ENCODE measurements at regions not wholly inside any gene's neighbourhood (a gene's known extent, or its start where the extent isn't known, plus 50 kb on each side); places are given as distances from the start of the nearest gene placed in this dataset.

GRCh38 chr17:77358801-77359200, 218.0 kb downstream of the SEC14L1 start:
- Mint-ChIP-seq H3K36me3 (ENCODE audit: low read depth) (no peaks in the 10 kb centered on the region), H3K4me1 (ENCODE audit: low read depth) (peaks cover 36% of the 10 kb centered on the region), H3K4me3 (no peak overlapping the region), H3K9me3 (no peaks in the 10 kb centered on the region), H3K27ac (no peak overlapping the region), H3K27me3 (no peaks in the 10 kb centered on the region)
- CTCF ChIA-PET: no interaction called here
- Histone ChIP-seq H3K36me3 (ENCODE audit: insufficient read depth, low read length) (no peaks in the 10 kb centered on the region), H3K4me3 (ENCODE audit: low read length) (no peak overlapping the region), H3K27me3 (ENCODE audit: control insufficient read depth in 1 of 2, insufficient read depth in 2 of 2, low read length in 2 of 2) (no peaks in the 10 kb centered on the region), H3K4me1 (ENCODE audit: insufficient read depth, low read length) (peaks cover 30% of the 10 kb centered on the region), H3K27ac (ENCODE audit: low read depth in 1 of 2, low read length in 2 of 2) (no peak overlapping the region), H3K9me3 (ENCODE audit: control insufficient read depth in 1 of 2, insufficient read depth in 1 of 2, low read length in 2 of 2) (no peaks in the 10 kb centered on the region)
- ATAC-seq (ENCODE audit: poor library complexity): no peak
- no peak for DNase-seq
- intact Hi-C loops (cut with DNase I, micrococcal nuclease): loop anchor here in 1 of 2 experiments (5.0 kb wide), 1 partner anchor 534 kb away; no protein-coding TSS in a partner anchor
- POLR2A ChIA-PET: interaction anchor here (0.8 to 0.9 kb wide), 2 partner anchors 18 to 66 kb away, joined by 3 read pairs; no protein-coding TSS in a partner anchor
- TF ChIP-seq CTCF (IDR thresholded peaks at IDR 0.05): no peak

- H3K4me1 ChIP-seq (ENCODE audit: insufficient read depth, low read length): peaks cover 33% of the 10 kb centered on the region
- ATAC-seq (ENCODE audit: poor library complexity) (no peak), DNase-seq (peak in 1 of 14 experiments; percentile 2)
- Mint-ChIP-seq H3K27me3 (no peaks in the 10 kb centered on the region), H3K4me3 (no peak overlapping the region), H3K27ac (no peak overlapping the region), H3K4me1 (ENCODE audit: low read depth) (peaks cover 36% of the 10 kb centered on the region), H3K9me3 (no peaks in the 10 kb centered on the region), H3K36me3 (ENCODE audit: low read depth) (no peaks in the 10 kb centered on the region)
- no peaks in the 10 kb centered on the region for H3K36me3 ChIP-seq (ENCODE audit: insufficient read depth, low read length)
- no peak for TF ChIP-seq CTCF (IDR thresholded peaks at IDR 0.05)
- no peaks in the 10 kb centered on the region for H3K9me3 ChIP-seq (ENCODE audit: control insufficient read depth in 1 of 2, insufficient read depth in 1 of 2, low read length in 2 of 2)
- ChIA-PET POLR2A (interaction anchor here (0.9 kb wide), 1 partner anchor 65 kb away, joined by 3 read pairs; no protein-coding TSS in a partner anchor), CTCF (no interaction called here)
- intact Hi-C loops (cut with DNase I, micrococcal nuclease): loop anchor here in 1 of 2 experiments (5.0 kb wide), 1 partner anchor 533 kb away; no protein-coding TSS in a partner anchor
- no peaks in the 10 kb centered on the region for H3K27me3 ChIP-seq (ENCODE audit: control insufficient read depth in 1 of 2, insufficient read depth in 2 of 2, low read length in 2 of 2)
- H3K4me3 ChIP-seq (ENCODE audit: low read length): no peak overlapping the region
- no peak overlapping the region for H3K27ac ChIP-seq (ENCODE audit: low read depth in 1 of 2, low read length in 2 of 2)
These were observed 218.5 kb downstream of the SEC14L1 start for GRCh38 chr17:77359236-77359635.

- Histone ChIP-seq H3K36me3 (ENCODE audit: insufficient read depth, low read length) (no peaks in the 10 kb centered on the region), H3K27me3 (ENCODE audit: control insufficient read depth in 1 of 2, insufficient read depth in 2 of 2, low read length in 2 of 2) (no peaks in the 10 kb centered on the region), H3K4me1 (ENCODE audit: insufficient read depth, low read length) (peaks cover 51% of the 10 kb centered on the region), H3K9me3 (ENCODE audit: control insufficient read depth in 1 of 2, insufficient read depth in 1 of 2, low read length in 2 of 2) (no peaks in the 10 kb centered on the region), H3K4me3 (ENCODE audit: low read length) (no peak overlapping the region), H3K27ac (ENCODE audit: low read depth in 1 of 2, low read length in 2 of 2) (no peak overlapping the region)
- ATAC-seq (ENCODE audit: poor library complexity): no peak
- intact Hi-C loops (cut with DNase I, micrococcal nuclease): no loop called here
- Mint-ChIP-seq H3K27ac (peak overlapping the region; percentile 77), H3K4me3 (no peak overlapping the region), H3K27me3 (no peaks in the 10 kb centered on the region), H3K36me3 (ENCODE audit: low read depth) (no peaks in the 10 kb centered on the region), H3K4me1 (ENCODE audit: low read depth) (peaks cover 54% of the 10 kb centered on the region), H3K9me3 (no peaks in the 10 kb centered on the region)
- ChIA-PET POLR2A (interaction anchor here (1.0 kb wide), 1 partner anchor 29 kb away, joined by 4 read pairs; no protein-coding TSS in a partner anchor), CTCF (no interaction called here)
- TF ChIP-seq CTCF (IDR thresholded peaks at IDR 0.05): no peak
- no peak for DNase-seq
These were observed 221.3 kb downstream of the SEC14L1 start for GRCh38 chr17:77361986-77362620.
